Neural cell (in vitro differentiated cells): ENCODE measurements at regions not wholly inside any gene's neighbourhood (a gene's known extent, or its start where the extent isn't known, plus 50 kb on each side); places are given as distances from the start of the nearest gene placed in this dataset.

ENCODE experiments used
- H2AFZ ChIP-seq: fragments of 200-600, 300-800 bp; sonication (generic), shearing (Covaris generic); 2 replicates; pipeline ENCODE4 v1.6.0; 2014; ENCODE audit warnings: low read depth, mild to moderate bottlenecking, antibody characterized with exemption, low read length, moderate library complexity
- H3F3A ChIP-seq: fragments of 200-600 bp; shearing (Covaris generic); 2 replicates; pipeline ENCODE4 v1.6.1; 2016; ENCODE audit warnings: mild to moderate bottlenecking, moderate library complexity, mixed read lengths, antibody characterized with exemption, low read length; ENCODE audit not compliant: insufficient read depth, poor library complexity, severe bottlenecking
- H3K27ac ChIP-seq: fragments of 200-600, 300-800 bp; sonication (generic), shearing (Covaris generic); 2 replicates; pipeline ENCODE4 v1.5.1; 2014; ENCODE audit warnings: mild to moderate bottlenecking, low read length, moderate library complexity
- H3K27me3 ChIP-seq: fragments of 300-800, 200-600 bp; sonication (generic), shearing (Covaris generic); 2 replicates; pipeline ENCODE4 v1.6.0; 2014; ENCODE audit warnings: mild to moderate bottlenecking, low read depth, low read length, moderate library complexity; ENCODE audit not compliant: insufficient read depth
- H3K36me3 ChIP-seq: fragments of 300-800, 200-600 bp; sonication (generic), shearing (Covaris generic); 2 replicates; pipeline ENCODE4 v1.5.1; 2014; ENCODE audit warnings: mild to moderate bottlenecking, antibody characterized with exemption, low read length, moderate library complexity; ENCODE audit not compliant: insufficient read depth
- H3K4me2 ChIP-seq: fragments of 300-800, 200-600 bp; sonication (generic), shearing (Covaris generic); 2 replicates; pipeline ENCODE4 v1.6.0; 2014; ENCODE audit warnings: mild to moderate bottlenecking, low read length
- H3K4me3 ChIP-seq: fragments of 300-800, 200-600 bp; sonication (generic), shearing (Covaris generic); 2 replicates; pipeline ENCODE4 v1.5.1; 2014; ENCODE audit warnings: mild to moderate bottlenecking, low read length, moderate library complexity
- H3K79me2 ChIP-seq: fragments of 200-600 bp; shearing (Covaris generic); replicated peaks from 2 replicates; pipeline ENCODE4 v1.6.0; 2014; ENCODE audit warnings: mild to moderate bottlenecking, low read length, moderate library complexity; ENCODE audit not compliant: insufficient read depth
- H3K9ac ChIP-seq: fragments of 300-800, 200-600 bp; sonication (generic), shearing (Covaris generic); 2 replicates; pipeline ENCODE4 v1.6.1; 2016; ENCODE audit warnings: mild to moderate bottlenecking, low read length, mixed read lengths
- H3K9me2 ChIP-seq: fragments of 200-600 bp; shearing (Covaris generic); 2 replicates; pipeline ENCODE4 v1.6.1; 2016; ENCODE audit warnings: mild to moderate bottlenecking, low read length, mixed read lengths; ENCODE audit not compliant: insufficient read depth
- H3K9me3 ChIP-seq: fragments of 200-600, 300-800 bp; sonication (generic), shearing (Covaris generic); 2 replicates; pipeline ENCODE4 v1.6.1; 2016; ENCODE audit warnings: mild to moderate bottlenecking, mixed run types, low read length, moderate library complexity, mixed read lengths
- H4K20me1 ChIP-seq: fragments of 200-600 bp; shearing (Covaris generic); 2 replicates; pipeline ENCODE4 v1.6.1; 2016; ENCODE audit warnings: mild to moderate bottlenecking, mixed run types; ENCODE audit not compliant: insufficient read depth
- CTCF ChIP-seq: fragments of 450-650 bp; IDR thresholded peaks from 2 replicates; pipeline ENCODE4 v1.5.1; 2014; ENCODE audit warnings: antibody characterized with exemption, mild to moderate bottlenecking, moderate library complexity; ENCODE audit not compliant: poor library complexity, severe bottlenecking
- EP300 ChIP-seq: fragments of 450-650 bp; conservative IDR thresholded peaks from 2 replicates; pipeline ENCODE4 v1.6.1; 2014; ENCODE audit warnings: antibody characterized with exemption, mild to moderate bottlenecking, moderate library complexity; ENCODE audit not compliant: poor library complexity, severe bottlenecking
- EZH2 ChIP-seq: fragments of 200-600, 300-800 bp; shearing (Covaris generic), sonication (generic); IDR thresholded peaks from 2 replicates; pipeline ENCODE4 v1.6.1; 2014; ENCODE audit warnings: antibody characterized with exemption, low read length, borderline replicate concordance, mild to moderate bottlenecking; ENCODE audit not compliant: insufficient read depth, poor library complexity, severe bottlenecking
- MXI1 ChIP-seq: fragments of 450-650 bp; conservative IDR thresholded peaks from 2 replicates; pipeline ENCODE4 v1.6.1; 2014; ENCODE audit warnings: antibody characterized with exemption, mild to moderate bottlenecking; ENCODE audit not compliant: poor library complexity, severe bottlenecking
- POLR2AphosphoS5 ChIP-seq: IDR thresholded peaks from 2 replicates; pipeline ENCODE4 v1.6.1; 2012
- RAD21 ChIP-seq: fragments of 450-650 bp; conservative IDR thresholded peaks from 2 replicates; pipeline ENCODE4 v1.6.1; 2014; ENCODE audit warnings: antibody characterized with exemption, mild to moderate bottlenecking, moderate library complexity
- REST ChIP-seq: IDR thresholded peaks from 2 replicates; pipeline ENCODE4 v1.6.1; 2012; ENCODE audit warnings: borderline replicate concordance
- SMC3 ChIP-seq: fragments of 450-650 bp; conservative IDR thresholded peaks from 2 replicates; pipeline ENCODE4 v1.6.1; 2014; ENCODE audit warnings: antibody characterized with exemption, mild to moderate bottlenecking, moderate library complexity; ENCODE audit not compliant: poor library complexity
- TAF1 ChIP-seq: IDR thresholded peaks from 2 replicates; pipeline ENCODE4 v1.6.1; 2012; ENCODE audit warnings: low read depth

- H3K27ac ChIP-seq, result no peak overlapping the region
- H3F3A ChIP-seq, result no peaks in the 10 kb centered on the region
- H3K4me2 ChIP-seq, result no peak overlapping the region
- H2AFZ ChIP-seq, result no peak overlapping the region
- no peak overlapping the region for H3K9ac ChIP-seq
- TF ChIP-seq CTCF (no peak), EP300 (no peak), EZH2 (no peak), TAF1 (no peak), RAD21 (no peak), SMC3 (no peak), MXI1 (no peak), REST (no peak)
- no peaks in the 10 kb centered on the region for H3K9me2 ChIP-seq
- no peaks in the 10 kb centered on the region for H4K20me1 ChIP-seq
- H3K79me2 ChIP-seq, result no peaks in the 10 kb centered on the region
- no peaks in the 10 kb centered on the region for H3K27me3 ChIP-seq
- no peak overlapping the region for H3K4me3 ChIP-seq
- H3K9me3 ChIP-seq, result no peaks in the 10 kb centered on the region
- H3K36me3 ChIP-seq, result no peaks in the 10 kb centered on the region
Observed at GRCh38 chr20:48564982-48565539, 262.7 kb downstream of the PREX1 start.

- Histone ChIP-seq H3K27me3 (no peaks in the 10 kb centered on the region), H4K20me1 (no peaks in the 10 kb centered on the region), H2AFZ (no peak overlapping the region), H3K27ac (no peak overlapping the region), H3K9ac (no peak overlapping the region), H3K4me3 (no peak overlapping the region), H3K79me2 (no peaks in the 10 kb centered on the region), H3F3A (no peaks in the 10 kb centered on the region), H3K9me3 (no peaks in the 10 kb centered on the region), H3K4me2 (no peak overlapping the region), H3K9me2 (no peaks in the 10 kb centered on the region), H3K36me3 (no peaks in the 10 kb centered on the region)
- no peak for TF ChIP-seq TAF1
- TF ChIP-seq EP300, result no peak
- no peak for TF ChIP-seq MXI1
- no peak for TF ChIP-seq POLR2AphosphoS5
- TF ChIP-seq CTCF, result no peak
- TF ChIP-seq RAD21, result no peak
- TF ChIP-seq EZH2, result no peak
- TF ChIP-seq SMC3, result no peak
- no peak for TF ChIP-seq REST
Observed at GRCh38 chr20:48563191-48563870, 264.5 kb downstream of the PREX1 start.
